ENCODE measurements at regions not wholly inside any gene's neighbourhood (a gene's known extent, or its start where the extent isn't known, plus 50 kb on each side); places are given as distances from the start of the nearest gene placed in this dataset.

DNA sequence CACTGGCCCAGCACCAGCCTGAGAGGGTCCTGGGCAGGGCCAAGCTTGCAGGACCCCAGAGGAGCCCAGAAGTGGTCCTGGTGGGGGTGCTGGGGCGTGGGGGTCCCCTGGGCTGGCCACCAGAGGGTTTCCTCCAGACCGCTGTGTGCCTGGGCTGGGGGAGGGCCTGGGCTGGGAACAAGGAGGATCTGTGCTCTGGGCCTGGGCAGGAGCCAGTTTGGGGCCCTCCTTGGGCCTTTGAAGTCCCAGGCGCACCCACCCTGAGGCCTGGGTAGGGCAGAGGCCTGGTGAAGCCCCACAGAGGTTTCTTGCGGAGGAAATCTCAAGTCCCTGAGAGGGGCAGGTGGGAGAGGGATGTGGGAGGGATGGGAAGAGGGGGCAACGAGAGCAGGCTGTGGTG, 63.4 kb upstream of the GPC1 start:
- H3K4me3 ChIP-seq (ENCODE audit: low read depth, low read length) = no peak overlapping the region
- in situ Hi-C loops (cut with HindIII; ENCODE audit: low sequenced_read_pairs) = no loop called here
- DNase-seq (ENCODE audit: low read depth, low spot score) = no peak
- TF ChIP-seq, protein P1, sequence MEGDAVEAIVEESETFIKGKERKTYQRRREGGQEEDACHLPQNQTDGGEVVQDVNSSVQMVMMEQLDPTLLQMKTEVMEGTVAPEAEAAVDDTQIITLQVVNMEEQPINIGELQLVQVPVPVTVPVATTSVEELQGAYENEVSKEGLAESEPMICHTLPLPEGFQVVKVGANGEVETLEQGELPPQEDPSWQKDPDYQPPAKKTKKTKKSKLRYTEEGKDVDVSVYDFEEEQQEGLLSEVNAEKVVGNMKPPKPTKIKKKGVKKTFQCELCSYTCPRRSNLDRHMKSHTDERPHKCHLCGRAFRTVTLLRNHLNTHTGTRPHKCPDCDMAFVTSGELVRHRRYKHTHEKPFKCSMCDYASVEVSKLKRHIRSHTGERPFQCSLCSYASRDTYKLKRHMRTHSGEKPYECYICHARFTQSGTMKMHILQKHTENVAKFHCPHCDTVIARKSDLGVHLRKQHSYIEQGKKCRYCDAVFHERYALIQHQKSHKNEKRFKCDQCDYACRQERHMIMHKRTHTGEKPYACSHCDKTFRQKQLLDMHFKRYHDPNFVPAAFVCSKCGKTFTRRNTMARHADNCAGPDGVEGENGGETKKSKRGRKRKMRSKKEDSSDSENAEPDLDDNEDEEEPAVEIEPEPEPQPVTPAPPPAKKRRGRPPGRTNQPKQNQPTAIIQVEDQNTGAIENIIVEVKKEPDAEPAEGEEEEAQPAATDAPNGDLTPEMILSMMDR (IDR thresholded peaks at IDR 0.05; ENCODE audit: low read depth, low read length) = no peak

DNA sequence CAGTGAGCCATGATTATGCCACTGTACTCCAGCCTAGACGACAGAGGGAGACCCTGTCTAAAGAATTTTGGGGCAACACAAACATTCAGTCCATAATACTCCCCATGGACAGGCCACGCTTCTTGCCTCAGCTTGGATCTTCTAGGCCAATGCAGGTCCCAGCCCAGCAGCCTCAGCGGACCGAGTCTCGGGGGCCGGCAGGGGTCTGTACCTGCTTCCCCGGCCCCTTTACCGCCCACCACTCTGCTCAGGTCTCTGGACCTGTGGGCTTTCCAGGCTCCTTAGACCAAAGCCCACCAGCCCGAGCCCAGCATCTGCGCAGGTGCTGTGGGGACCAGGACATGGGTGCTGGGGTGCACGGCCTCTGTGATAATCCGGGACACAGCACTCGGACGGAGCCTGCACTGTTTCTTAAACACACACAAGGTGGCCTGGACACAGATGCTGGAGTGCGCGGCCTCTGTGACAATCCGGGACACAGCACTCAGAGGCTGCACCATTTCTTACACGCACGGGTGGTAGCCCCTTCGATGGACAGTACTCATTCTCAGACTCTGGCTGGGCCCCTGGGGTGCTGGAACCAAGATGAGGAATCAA, 62.1 kb upstream of the GPC1 start:
- no peak for DNase-seq (ENCODE audit: low read depth, low spot score)
- TF ChIP-seq, protein P1 (IDR thresholded peaks at IDR 0.05; ENCODE audit: low read depth, low read length) = no peak
- in situ Hi-C loops (cut with HindIII; ENCODE audit: low sequenced_read_pairs) = no loop called here
- H3K4me3 ChIP-seq (ENCODE audit: low read depth, low read length) = no peak overlapping the region

DNA sequence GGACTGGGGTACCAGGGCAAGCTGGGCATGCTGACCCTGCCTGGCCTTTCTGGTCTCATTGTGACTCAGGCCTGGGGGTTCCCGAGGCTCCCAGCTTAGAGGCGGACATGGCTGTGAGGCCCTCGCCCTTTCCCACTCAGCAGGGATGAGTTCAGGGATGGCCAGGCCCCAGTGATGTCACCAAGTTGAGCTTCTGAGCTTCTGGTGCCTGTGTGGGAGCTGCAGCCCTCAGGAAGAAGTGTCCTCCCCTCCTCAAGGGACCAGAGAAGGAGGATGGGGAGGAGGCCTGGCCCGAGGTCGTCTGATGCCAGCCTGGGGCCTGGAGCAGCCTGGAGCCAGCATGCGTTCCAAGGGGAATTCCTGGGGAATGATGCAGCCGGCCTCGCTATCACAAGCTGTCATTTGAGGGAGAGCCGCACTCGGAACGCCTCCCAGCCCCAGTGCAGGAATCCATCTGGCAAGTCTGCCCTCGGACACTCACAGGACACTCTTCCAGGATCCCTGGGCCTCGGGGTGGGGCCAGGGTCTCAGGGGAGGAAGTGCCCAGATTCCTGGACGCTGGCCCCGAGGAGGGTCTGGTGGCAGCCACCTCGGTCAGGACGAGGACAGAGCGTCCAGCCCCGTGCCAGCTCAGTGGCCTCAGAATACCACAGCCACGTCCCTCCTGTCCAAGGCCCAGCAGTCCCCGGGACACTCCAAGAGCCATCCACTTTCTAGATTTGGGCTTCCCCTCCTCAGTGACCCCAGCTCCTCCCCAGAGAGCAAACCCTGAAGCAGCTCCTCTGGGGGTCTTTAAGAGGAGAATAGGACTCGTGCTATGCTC, 61.2 kb upstream of the GPC1 start:
- no peak overlapping the region for H3K4me3 ChIP-seq (ENCODE audit: low read depth, low read length)
- in situ Hi-C loops (cut with HindIII; ENCODE audit: low sequenced_read_pairs) = no loop called here
- TF ChIP-seq, protein P1 (IDR thresholded peaks at IDR 0.05; ENCODE audit: low read depth, low read length) = no peak
- peak; percentile 72 for DNase-seq (ENCODE audit: low read depth, low spot score)

DNA sequence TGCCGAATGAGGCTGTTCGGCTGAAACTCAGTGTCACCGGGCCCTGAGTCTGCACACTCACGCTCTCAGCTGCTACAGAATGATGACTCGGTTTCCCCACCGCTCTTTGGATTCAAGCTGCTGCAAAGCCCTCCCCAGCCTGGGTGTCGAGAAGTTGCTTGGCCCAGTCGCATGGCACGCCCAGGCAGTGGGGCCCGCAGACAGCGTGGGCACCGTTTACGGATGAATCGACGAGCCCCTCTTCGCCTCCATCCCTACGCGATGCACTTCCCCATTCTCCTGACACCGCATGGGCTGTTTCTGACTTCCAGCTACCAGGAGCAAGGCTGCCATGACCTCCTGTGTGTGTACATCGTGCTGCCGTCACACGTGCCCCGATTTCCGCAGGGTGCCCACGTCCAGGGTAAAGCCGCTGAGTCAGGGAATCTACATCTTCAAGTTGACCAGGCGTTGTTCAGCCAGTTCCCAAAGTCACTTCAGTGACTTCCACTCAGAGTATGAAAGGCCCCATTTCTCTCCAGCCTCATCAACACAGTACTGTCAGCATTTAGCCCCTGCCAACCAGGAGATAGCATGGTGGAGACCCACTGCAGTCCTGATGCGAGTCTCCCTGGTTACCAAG, 60.3 kb upstream of the GPC1 start:
- H3K4me3 ChIP-seq (ENCODE audit: low read depth, low read length) = no peak overlapping the region
- DNase-seq (ENCODE audit: low read depth, low spot score) = no peak
- TF ChIP-seq, protein P1 (IDR thresholded peaks at IDR 0.05; ENCODE audit: low read depth, low read length) = no peak
- in situ Hi-C loops (cut with HindIII; ENCODE audit: low sequenced_read_pairs) = no loop called here

DNA sequence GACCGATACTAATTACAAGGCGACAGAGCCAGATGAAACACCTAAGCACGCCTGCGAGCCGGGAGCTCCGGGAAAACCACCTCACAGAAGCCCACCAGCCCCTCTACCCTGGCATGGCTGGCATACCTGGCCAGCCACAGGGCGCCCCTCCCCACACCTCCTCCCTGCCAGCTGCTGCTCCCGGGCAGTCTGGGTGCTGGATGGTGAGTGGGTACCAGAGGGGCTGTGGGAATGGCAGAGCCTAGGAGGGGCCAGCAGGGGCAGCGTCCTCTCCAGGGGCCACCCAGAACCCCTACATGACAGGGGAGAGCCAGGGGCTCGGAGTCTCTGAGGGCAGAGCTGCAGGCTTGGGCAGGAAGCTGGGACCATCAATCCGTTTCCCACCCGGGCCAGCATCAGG, 58.7 kb upstream of the GPC1 start:
- TF ChIP-seq, protein P1 (IDR thresholded peaks at IDR 0.05; ENCODE audit: low read depth, low read length) = no peak
- DNase-seq (ENCODE audit: low read depth, low spot score) = no peak
- in situ Hi-C loops (cut with HindIII; ENCODE audit: low sequenced_read_pairs) = no loop called here
- H3K4me3 ChIP-seq (ENCODE audit: low read depth, low read length) = no peak overlapping the region

DNA sequence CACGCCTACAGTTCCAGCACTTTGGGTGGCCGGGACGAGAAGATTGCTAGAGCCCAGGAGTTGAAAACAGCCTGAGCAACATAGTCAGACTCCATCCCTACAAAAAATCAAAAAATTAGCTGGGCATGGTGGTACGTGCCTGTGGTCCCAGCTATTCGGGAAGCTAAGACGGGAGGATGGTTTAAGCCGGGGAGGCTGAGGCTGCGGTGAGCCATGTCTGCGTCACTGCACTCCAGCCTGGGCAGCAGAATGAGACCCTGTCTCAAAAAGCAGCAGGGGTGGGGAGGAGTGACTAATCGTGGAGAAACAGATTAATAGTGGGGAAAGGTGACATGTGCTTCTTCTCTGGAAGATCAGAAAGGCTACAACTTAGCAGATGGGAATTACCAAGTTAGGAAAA, 58.1 kb upstream of the GPC1 start:
- no peak overlapping the region for H3K4me3 ChIP-seq (ENCODE audit: low read depth, low read length)
- in situ Hi-C loops (cut with HindIII; ENCODE audit: low sequenced_read_pairs) = no loop called here
- TF ChIP-seq, protein P1 (IDR thresholded peaks at IDR 0.05; ENCODE audit: low read depth, low read length) = no peak
- peak; percentile 62 for DNase-seq (ENCODE audit: low read depth, low spot score)

Data from astrocyte of the spinal cord (primary cell).